Astrocyte of the spinal cord (primary cell): ENCODE measurements at regions not wholly inside any gene's neighbourhood (a gene's known extent, or its start where the extent isn't known, plus 50 kb on each side); places are given as distances from the start of the nearest gene placed in this dataset.
"Not testable (repeated sequence)": the region's sequence is repeated elsewhere in the genome, so short reads cannot be mapped to it uniquely, and the experiment has no call there.

ENCODE experiments used
- DNase-seq: peaks from one replicate; pipeline ENCODE4 v3.0.0; 2011; ENCODE audit warnings: low read depth, low spot score
- H3K4me3 ChIP-seq: 2 replicates; pipeline ENCODE4 v1.5.1; 2011; ENCODE audit warnings: low read depth, mild to moderate bottlenecking, low read length, moderate library complexity
- in situ Hi-C: cut with HindIII; loops from 2 replicates; pipeline ENCODE4 v1.10.0; 2017; ENCODE audit warnings: low sequenced_read_pairs
- TF ChIP-seq, protein P1 (sequence below): IDR thresholded peaks from 2 replicates; pipeline ENCODE4 v1.5.1; 2012; ENCODE audit warnings: low read depth, mild to moderate bottlenecking, low read length, inconsistent platforms

- no peak overlapping the region for H3K4me3 ChIP-seq
- TF ChIP-seq, protein P1, sequence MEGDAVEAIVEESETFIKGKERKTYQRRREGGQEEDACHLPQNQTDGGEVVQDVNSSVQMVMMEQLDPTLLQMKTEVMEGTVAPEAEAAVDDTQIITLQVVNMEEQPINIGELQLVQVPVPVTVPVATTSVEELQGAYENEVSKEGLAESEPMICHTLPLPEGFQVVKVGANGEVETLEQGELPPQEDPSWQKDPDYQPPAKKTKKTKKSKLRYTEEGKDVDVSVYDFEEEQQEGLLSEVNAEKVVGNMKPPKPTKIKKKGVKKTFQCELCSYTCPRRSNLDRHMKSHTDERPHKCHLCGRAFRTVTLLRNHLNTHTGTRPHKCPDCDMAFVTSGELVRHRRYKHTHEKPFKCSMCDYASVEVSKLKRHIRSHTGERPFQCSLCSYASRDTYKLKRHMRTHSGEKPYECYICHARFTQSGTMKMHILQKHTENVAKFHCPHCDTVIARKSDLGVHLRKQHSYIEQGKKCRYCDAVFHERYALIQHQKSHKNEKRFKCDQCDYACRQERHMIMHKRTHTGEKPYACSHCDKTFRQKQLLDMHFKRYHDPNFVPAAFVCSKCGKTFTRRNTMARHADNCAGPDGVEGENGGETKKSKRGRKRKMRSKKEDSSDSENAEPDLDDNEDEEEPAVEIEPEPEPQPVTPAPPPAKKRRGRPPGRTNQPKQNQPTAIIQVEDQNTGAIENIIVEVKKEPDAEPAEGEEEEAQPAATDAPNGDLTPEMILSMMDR, result no peak
- no peak for DNase-seq
- in situ Hi-C loops, result no loop called here
Measured at GRCh38 chr6:144632266-144632665, 347.1 kb downstream of the UTRN start.

GRCh38 chr6:144633886-144634285 is 348.8 kb downstream of the UTRN start:
- in situ Hi-C loops, result no loop called here
- H3K4me3 ChIP-seq, result no peak overlapping the region
- DNase-seq, result no peak
- TF ChIP-seq, protein P1, result no peak

DNA sequence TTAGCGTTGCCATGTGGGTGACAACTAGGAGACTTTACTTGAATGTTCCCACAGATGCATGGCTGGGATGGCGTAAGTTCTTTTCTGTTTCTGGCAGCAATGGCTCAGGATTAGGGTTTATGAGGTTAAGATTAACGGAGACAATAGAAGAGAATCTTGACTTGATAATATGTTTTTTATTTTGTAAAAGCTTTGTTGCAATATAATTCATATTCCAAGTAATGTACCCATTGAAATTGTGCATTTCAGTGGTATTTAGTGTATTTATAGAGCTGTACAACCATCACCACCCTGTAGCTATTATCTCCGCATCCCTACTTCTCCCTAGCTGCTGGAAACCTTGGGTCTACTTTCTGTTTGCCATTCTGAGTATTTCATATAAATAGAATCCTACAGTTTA is 349.2 kb downstream of the UTRN start:
- in situ Hi-C loops, result no loop called here
- TF ChIP-seq, protein P1, result no peak
- DNase-seq, result no peak
- no peak overlapping the region for H3K4me3 ChIP-seq

GRCh38 chr6:144635051-144635450 is 349.9 kb downstream of the UTRN start:
- no peak for DNase-seq
- in situ Hi-C loops, result no loop called here
- no peak overlapping the region for H3K4me3 ChIP-seq
- TF ChIP-seq, protein P1, result no peak

DNA sequence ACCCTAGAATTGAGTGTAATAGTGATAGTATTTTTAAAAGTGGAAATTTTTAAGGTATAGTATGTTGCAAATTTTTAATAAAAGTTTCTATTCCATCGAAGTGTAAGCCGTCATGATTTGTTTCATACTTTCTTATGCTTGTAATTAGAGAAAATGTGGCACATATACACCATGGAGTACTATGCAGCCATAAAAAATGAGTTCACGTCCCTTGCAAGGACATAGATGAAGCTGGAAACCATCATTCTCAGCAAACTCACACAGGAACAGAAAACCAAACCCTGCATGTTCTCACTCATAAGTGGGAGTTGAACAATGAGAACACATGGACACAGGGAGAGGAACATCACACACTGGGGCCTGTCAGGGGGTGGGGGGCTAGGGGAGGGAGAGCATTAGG is 350.9 kb downstream of the UTRN start:
- DNase-seq, in situ Hi-C loops: not testable (repeated sequence)

DNA sequence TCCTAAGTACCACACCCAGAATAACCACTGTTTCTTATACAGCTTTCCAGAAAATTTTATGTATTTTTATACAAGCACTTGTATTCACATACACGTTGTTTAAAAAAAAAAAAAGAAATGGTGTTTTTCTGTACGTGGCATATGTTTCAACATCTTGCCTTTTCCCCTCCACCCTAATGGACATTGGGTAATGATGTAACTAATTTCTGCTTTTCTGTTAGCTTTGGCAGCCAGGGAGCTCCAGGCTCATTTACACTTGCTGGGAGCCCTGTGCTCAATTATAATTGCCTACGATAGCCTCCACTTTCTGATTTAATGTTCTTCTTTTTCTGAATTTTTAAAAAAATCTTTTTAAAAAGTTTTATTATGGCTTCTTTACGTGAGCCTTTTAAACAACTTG is 352.4 kb downstream of the UTRN start:
- no peak for DNase-seq
- in situ Hi-C loops, result no loop called here
- H3K4me3 ChIP-seq, result no peak overlapping the region
- TF ChIP-seq, protein P1, result no peak

More for the DNA sequence above, 350.9 kb downstream of the UTRN start:
- not testable (repeated sequence) for H3K4me3 ChIP-seq

GRCh38 chr6:144639654-144640053 is 354.5 kb downstream of the UTRN start:
- TF ChIP-seq, protein P1, result no peak
- no peak overlapping the region for H3K4me3 ChIP-seq
- DNase-seq, result no peak
- in situ Hi-C loops, result no loop called here
